Left renal cortex interstitium (tissue), 4 donors: ENCODE measurements at regions not wholly inside any gene's neighbourhood (a gene's known extent, or its start where the extent isn't known, plus 50 kb on each side); places are given as distances from the start of the nearest gene placed in this dataset.

ENCODE experiments used
- DNase-seq, 4 donors: peaks; one replicate each; pipeline ENCODE4 v3.0.0-alpha.2; 2013; ENCODE audit warnings: low read depth in 4 of 4, low spot score in 2 of 4, missing footprints in 1 of 4

DNA sequence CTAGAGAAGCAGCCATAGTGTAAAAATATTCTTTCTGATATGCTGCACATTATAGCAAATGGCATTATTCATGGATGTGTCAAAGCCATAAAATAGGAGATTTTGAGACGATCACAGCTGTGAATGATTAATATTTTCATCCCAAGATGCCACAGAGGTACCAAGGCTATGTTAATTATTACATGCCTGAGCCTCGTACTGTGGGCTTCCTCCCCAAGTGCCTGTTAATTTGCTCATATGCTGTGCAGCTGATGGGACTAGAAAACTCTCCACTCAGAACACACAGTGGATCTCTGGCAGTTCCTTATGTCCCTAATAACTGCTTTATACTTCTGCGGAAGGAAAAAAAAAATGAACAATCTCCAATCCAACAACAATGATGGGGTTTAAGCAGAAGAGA, 184.9 kb upstream of the TSHZ2 start:
- DNase-seq = no peak

DNA sequence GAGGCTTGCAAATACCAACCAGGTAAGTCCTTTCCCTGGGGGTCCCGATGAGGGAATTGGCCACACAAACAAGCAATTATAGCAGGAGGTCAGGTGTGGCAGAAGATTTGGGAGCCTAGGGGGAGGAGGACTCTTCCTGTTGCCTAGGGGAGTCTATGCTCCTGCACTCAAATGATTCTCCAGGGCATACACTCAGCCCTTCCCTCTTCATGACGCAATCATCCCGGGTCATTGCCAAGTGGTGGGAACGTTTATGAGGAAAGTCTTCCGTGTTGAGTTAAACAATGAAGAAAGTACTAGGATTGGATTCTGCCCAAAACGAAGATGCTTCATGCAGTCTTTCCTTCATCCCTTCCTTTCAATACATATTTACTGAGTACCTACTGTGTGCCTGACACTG, 186.5 kb upstream of the TSHZ2 start:
- no peak for DNase-seq

DNA sequence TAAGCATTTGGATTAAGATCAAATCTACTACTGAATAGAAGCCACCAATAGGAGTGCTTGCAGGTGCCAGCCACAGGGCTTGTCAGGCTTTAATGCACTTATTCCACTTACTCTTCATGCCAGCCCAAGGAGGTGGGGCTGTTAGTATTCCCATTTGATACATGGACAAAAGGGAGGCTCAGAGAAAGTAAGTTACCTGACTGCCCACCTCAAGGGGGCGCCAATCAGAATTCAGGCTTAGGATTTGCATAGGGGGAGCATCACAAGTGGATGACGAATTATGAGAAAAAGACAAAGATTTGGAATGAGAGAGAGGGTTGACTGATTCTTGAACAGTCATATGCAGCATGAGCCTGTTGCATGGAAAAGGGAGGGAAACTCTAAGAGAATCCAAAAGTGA, 188.4 kb upstream of the TSHZ2 start:
- DNase-seq = no peak

DNA sequence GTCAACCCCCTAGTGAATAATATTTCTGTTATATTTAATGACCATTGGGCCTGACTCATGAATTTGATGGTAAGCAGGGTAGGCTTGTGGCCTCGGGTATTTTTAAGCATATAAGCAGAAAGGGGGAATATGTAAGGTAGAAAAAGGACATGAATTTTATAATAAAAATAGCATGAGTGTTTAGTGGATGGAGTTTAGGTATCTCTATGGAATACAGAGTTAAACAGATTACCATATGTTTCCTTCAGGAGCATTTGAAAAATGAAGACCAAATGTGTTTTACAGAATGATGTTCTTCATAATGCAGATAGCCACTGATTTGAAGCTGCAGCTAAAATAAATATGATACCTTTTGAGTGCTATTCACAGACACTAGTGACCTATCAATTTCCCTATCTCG, 191.7 kb upstream of the TSHZ2 start:
- DNase-seq = no peak

DNA sequence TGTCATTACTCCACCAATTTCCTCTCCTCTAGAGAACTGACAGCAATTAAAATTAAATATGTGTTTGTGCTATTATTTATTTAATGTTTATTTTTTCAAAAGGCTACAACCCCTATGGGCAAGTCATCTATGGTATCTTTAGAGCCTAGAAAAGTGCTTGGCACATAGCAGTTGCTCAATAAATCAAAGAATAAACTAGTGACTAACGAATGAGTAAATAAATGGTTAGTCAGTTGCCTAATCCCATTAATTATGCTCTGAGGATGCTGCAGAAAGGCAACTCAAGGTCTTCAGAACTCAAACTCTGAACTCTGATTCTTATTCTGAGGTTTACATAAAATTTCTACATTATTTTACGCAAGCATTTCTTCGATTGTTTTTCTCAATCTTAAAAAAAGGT, 193.0 kb upstream of the TSHZ2 start:
- no peak for DNase-seq

DNA sequence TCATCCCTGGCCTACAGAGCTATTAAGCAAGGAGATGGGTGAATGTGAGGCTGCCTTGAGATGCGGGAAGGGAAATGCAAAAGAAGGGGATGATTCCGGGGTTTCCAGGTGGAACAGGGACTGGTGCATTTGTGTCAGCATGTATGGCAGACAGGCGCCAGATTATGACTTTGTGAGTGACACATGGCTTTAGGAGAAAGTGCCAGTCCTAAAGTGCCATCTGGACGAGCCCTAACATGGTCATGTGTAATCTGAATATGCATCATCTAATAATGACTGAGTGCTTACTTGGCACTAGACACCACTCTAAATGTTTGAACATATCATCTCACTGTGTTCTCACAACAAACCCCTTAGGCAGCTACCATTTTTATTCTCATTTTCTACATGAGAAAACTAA, 195.0 kb upstream of the TSHZ2 start:
- no peak for DNase-seq

DNA sequence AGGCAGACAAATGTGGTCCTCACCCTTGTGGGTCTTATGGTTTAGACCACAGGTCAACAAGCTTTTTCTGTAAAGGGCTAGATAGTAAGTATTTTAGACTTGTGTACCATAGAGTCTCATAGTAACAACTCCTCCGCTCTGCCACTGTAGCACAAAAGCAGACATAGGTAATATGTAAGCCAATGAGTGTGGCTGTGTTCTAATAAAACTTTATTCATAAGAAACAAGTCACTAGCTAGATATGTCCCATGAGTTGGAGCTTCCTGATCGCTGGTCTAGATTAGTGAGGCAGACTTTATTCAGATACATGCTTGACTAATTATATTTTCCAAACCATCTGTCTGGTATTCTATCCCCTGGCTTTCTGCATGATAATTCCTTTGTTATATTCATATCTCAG, 196.4 kb upstream of the TSHZ2 start:
- DNase-seq = no peak

DNA sequence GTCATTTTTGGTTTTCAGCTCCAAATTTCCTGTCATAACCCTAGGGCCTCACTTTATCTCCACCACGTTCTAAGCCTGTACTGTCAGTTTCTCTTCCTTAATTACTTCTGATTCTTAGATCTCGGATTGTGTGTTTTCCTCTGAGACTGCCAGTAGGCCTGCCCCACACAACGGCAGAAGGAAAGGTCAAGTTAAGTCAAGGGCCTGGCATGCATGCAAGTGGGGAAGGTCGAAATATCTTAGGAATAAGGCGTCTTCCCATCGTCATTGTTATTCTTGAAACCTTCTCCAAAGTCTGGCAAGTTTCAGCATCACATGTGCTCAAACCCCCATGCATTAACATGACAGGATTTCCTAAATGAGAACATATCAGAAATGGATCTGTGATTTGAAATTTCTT, 203.5 kb upstream of the TSHZ2 start:
- DNase-seq = no peak

DNA sequence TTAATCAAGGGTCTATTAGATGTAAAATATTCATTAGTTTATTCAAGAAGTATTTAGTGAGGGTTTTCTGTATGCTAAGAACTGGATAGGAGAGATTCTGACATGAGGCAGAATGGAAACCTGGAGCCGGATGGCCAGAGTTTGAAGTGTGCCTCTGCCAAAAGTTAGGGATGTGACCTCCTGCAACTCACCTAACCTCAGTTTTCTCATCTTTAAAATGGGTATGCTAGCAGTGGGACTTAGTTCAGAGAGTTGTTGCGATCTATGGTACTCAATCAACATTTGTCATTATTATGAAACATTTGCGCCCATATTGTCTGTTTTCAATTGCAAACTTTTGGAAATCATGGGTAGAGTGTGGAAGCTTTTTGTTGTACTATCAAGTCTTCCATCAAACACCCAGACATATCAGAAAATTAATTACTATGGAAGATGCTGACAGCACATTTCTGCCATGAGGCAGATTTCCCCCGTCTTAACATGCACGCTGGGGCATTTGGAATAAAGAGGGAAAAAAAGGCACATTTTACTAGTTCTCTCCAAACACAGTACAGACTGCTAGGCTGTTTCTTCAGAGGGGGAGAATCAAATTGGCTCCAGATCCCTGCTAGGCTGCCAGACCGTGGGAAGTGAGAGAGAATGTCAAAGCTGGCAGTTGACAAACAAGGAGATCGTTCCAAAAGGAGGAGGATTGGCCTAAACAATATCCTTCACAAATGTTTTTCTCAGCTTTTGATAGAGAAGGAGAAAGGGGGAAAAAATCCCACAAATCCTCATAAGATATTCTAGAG, 205.3 kb upstream of the TSHZ2 start:
- DNase-seq = no peak

DNA sequence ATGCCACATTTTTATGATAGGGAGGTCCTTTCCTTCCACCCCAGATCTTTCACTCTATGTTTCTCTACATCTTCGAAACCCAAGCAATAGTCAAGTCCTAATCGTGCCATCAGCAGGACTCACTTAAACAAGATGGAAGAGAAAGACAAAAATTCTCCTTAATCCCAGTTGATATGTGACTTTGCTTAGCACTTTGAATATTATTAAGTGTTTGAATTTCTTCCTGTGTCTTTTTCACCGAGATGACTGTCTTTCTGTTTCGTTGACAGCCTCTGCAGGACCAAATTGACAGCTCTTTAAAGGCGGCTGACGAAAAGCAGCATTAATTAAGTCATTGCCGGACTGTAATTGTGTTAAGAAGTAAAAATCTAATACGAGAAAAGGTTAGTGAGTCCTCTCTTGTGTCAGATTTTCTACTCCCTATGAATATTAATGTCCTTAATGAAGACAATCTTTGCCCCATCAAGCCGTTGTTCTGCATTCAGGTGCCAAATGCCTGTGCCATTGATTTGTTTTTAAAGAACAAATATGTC, 208.8 kb upstream of the TSHZ2 start:
- no peak for DNase-seq

DNA sequence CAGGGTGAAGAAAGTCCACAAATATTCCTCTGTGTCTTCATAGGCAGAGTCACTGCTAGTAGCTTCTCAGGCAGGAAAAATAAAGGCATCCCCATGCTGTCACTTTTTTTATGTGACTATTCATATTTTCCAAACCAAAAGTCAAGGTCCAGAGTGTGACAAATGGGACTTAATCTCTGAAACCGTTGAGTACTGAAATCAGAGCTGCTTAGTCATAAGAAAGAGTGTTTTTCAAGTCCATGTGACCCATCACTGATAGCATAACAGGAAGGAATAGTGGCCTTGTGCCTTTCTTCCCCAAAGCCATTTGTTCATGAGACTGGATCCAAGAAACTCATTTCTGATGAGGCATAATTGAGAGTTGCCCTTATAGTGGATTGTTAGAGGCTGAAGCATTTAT, 210.3 kb upstream of the TSHZ2 start:
- DNase-seq = no peak

DNA sequence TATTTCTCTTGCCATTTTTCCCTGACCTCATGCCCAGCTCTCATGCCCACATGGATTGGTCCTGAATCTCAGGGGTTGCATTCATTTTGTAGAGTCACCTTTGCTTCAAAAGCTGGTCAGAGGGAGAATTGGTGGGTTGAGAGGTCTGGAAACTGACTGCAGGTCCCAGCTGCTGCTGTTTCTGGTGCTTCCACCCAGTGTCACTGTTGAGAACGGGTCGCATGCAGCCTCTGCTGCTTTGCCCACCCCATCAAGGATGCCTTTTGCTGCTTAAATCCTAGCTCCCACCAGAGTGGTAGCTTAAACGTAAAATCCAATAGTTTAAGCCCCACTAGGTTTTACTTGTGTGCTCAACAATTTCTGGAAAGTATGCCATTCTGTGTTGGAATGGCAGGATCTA, 211.4 kb upstream of the TSHZ2 start:
- no peak for DNase-seq

DNA sequence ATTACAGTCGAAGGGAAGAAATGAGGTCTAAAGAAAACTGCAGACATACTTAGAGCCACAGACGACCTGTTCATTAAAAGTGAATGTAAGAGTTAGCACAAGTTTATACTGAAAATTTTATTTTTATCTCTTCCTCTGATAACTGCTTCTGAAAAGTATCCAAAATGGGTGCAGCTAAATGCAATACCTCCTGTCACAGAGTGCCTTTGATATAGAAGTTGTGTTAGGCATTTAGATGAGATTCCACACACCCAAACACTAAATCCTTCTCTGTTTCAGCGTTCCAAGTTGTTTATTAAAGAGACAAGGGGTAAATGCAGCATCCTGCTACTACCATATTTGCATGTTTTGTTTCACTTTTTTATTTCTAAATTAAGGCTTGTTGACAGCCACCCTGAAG, 214.7 kb upstream of the TSHZ2 start:
- DNase-seq = no peak

DNA sequence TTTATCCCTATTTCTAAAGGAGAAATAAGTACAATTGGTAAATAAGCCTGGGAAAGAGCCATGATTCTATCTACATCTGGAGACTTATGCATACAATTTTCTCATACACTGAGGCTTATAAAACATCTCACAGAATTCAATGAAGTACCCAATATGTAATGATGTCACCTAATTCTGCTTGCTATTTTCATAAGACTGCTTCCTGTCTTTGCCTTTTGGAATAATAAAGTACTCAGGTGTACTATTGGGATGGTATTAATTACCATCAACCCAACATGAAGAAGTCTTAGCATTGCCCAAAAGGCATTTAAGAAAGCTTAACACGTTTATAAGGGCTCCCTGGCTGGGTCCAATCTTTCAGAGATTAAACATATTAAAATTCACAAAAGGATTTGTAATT, 216.4 kb upstream of the TSHZ2 start:
- no peak for DNase-seq

DNA sequence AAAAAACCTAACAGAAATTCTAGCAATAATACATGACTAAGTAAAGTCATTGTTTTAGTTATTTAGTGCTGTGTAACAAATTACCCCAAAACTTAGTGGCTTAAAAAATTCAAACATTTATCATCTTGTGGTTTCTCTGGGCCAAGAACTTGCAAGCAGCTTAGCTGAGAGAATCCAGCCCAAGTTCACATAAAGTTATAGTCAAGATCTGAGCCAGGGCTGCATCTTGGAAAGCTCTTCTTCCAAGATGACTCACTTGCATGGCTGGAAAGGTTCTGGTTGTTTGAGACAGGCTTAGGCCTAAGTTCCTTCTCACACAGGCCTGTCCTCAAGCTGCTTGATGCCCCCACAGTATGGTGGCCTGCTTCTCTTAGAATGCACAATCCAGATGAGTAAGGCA, 217.8 kb upstream of the TSHZ2 start:
- DNase-seq = no peak

DNA sequence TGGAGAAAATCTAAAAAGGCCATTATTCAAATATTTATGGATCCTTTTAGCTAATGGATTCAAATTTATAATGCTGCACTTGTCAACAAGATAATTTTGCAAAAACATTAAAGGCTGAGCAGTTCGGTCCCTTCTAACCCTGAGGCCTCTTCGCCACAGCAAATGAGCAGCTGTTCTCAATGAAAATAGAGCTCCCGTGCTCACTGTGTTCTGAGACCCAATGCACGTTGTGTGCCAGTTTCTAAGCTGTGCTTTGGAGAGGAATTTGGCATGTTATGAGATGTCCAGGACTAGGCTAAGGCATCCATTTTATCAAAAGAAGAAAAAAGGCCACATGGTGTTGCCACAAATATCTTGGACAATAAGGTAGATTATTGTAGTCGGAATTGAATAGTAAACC, 220.1 kb upstream of the TSHZ2 start:
- DNase-seq = no peak

DNA sequence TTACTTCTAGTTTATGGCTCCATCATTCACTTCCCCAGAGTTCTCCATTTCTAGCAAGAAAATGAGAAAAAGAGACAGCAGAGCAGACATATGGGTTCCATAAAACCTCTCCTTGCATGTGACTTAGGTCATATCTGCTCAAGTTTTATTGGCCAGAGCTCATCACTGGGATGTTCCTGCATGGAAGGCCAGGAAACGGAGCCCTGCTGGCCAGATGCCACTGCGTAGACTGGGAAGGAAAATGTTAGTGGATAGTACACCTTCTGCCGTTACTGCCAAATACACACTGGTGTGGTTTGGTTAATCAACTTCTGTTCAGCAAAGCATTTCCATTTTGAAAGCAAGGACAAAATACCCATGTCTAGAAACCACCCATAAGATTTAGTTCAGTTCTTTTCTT, 220.6 kb upstream of the TSHZ2 start:
- DNase-seq = no peak

DNA sequence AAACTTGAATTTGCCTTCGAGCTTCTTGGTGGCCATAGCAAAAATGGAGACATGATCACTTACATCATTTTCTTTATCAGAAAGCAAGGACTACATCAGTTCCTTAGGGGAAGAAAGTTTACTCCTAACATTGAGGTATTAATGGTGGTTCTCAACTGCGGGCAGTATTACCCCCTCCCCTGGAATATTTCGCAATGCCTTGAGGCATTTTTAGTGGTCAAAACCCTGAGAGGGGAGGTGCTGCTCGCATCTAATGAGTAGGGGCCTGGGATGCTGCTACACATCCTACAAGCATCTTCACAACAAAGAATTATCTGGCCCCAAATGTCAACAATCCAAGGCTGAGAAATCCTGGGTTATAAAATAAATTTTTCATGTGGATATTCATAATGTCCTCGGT, 222.2 kb upstream of the TSHZ2 start:
- no peak for DNase-seq

DNA sequence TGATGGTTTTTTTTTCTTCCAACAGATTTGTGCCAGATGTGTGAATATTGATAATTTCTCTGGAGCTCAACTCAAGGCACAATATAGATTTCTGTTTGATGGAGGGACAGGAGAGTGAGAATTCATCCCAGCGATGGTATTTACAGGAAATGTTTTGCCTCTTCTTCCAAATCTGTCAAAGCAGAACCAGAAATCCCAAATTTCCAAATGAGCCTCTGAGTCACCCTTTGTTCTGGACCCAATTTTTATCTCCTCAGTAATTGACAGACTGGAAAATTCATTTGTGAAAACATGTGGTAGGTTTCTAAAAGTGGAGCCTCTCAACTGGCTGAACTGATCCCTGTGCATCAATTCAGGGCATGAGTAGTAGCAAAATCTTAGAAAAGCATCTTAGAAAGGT, 223.2 kb upstream of the TSHZ2 start:
- DNase-seq = no peak

DNA sequence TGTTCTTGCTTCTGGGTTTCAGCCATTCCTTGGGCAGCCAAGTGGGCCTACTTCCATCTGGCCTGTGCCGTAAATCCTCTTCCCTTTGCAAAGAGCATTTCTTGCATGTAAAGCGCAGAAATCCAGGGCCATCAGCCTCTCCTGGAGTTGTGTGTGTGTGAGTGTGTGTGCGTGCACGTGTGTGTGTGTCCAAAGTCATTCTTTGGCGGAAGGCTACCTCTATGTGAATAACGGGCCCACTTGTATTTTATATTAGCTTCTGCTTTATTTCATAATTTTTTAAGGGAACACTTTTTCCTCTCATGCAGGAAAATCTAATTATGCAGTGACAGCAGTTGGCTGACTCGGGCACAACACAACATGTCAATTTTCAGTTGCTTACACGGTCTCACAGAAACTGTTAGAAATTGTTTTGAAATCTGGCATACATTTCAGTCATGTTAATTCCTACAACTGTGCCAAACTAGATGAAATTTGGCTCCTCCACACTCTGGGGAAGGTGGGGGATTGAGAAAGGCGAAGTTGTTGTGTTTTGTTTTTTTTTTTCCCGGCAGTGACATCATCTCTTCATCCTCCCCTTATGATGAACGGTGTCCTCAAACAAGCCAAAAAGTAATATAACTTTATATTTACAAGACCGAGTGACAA, 223.7 kb upstream of the TSHZ2 start:
- peak in 1 of 4 donors; percentile 11 for DNase-seq

DNA sequence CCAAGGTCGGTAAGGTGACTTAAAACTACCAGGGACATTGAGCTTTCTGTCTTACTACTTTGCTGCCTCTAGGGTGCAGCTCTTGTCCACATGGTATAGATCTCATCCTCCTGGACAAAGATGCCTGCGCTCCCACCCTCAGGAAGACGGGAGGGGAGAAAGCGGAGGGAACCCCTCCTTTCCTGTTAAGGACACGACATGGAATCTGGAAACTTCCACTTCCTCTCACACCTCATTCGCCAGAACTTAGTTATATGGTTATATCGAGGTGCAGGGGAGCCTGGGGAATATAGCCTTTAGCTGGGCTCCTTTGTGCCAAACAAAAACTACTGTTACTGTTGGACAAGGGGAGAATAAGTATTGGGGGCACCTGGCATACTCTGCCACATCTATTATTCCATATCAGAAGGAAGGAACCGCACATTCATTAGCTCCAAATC, 224.3 kb upstream of the TSHZ2 start:
- DNase-seq = no peak

DNA sequence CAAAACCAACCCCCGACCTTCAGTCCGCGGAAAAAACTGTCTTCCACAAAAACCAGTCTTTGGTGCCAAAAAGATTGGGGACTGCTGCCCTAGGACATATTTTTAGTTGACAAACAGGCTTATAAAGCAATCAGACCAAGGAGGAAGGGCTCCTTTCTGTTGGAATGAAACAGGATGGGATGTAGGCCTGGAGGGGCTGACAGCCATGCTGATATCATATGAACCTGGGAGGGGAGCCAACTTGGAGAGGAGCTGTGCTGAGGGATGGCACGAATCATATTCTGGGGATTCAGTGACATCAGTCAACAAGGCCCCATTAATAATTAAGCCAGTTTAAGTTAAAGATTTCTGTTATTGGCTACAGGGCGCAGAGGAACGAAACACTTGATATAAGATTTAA, 225.4 kb upstream of the TSHZ2 start:
- DNase-seq = no peak
